GM21717 (cell line): ENCODE measurements at regions not wholly inside any gene's neighbourhood (a gene's known extent, or its start where the extent isn't known, plus 50 kb on each side); places are given as distances from the start of the nearest gene placed in this dataset.
"Not testable (repeated sequence)": the region's sequence is repeated elsewhere in the genome, so short reads cannot be mapped to it uniquely, and the experiment has no call there.

ENCODE experiments used
- ATAC-seq: cut with Tn5 transposase; IDR thresholded peaks from one replicate; pipeline ENCODE4 v1.9.1; 2021; ENCODE audit warnings: mild to moderate bottlenecking, moderate library complexity; ENCODE audit not compliant: unreplicated experiment

DNA sequence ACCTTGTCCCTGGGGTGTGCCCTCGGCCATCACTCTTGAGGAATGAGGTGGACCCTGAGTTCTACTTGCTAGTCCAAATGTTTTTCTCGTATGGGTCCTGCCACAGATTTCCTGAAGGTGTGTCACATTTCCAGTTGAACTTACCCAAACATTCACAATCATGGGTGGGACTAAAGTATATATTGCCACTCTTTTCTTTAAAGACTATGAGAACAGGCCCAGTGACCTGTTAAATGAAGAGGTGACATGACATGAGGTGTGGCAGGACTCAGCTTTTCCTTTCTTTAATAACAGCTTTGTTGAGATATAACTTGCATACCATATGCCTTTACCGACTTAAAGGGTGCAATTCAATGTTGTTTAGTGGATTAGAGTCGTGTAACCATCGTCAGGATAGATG, 177.2 kb upstream of the EXOC2 start:
- no peak for ATAC-seq

DNA sequence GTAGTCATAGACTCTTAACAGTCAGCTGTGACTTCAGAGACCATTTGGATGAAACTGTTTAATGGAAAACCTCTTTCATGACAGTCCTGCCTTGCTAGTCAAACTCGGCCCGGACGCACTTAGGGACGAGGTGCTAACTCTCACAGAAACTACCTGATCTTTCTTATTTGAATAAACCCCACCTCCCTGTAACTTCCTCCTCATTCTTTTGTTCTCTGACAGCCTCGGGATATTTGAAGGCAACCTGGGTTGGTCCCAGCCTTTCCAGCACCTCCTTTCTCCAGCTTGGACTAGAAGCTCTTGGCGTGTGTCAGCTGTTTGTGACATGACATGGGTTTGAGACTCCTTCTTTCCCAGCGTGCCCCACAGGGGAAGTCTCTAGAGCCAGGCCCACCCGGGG, 175.3 kb upstream of the EXOC2 start:
- ATAC-seq, result no peak

DNA sequence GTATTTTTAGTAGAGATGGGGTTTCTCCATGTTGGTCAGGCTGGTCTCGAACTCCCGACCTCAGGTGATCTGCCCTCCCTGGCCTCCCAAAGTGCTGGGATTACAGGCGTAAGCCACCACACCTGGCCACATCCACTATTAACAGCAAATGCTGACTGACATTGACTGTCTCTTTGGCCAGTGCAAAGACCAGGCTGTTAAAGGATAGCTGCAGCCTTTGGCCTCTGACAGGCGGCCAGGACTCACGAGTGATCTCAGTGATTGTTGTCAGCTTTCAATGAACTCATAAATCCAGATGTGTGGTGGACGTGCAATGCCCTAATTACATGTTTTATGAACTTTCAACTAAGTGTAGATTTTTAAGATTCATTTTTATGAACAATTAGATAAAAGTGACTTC, 174.4 kb upstream of the EXOC2 start:
- ATAC-seq, result no peak

DNA sequence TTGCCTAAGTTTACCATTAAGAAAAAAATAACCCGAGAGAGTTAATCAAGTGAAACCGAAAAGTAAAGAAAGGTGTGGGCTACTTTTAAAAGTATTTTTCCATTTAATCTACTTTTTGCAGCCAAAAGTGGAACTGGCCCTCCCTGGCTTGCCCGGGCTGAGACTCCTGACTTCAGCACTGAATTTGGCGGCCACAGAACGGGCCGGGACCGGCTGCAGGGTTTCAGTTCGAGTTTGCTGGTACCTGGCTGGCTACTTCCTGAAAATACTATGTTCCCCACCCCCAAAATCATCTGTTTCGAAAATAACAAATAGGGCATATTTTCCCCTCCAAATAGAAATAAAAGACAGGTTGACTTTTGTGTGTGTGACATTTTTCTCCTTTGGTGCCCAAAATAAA, 173.4 kb upstream of the EXOC2 start:
- no peak for ATAC-seq

DNA sequence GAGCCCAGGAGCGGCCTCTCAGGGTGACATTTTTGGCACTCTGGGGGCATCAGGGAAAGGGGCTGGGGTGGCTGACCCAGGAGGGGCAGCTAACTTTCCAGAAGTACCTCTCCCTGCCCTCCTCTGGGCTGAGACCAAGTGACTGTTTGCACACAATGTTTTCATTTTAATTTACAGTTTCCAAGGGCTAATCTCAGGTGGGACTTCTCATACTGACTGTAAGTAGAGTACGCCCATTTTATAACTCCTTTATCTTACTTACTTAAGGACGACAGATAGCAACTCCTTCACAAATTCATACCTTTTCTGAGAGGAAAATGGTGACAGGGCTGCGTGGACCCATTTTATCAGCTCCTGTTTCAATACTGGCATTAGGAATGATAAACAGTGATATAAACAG, 172.9 kb upstream of the EXOC2 start:
- no peak for ATAC-seq

DNA sequence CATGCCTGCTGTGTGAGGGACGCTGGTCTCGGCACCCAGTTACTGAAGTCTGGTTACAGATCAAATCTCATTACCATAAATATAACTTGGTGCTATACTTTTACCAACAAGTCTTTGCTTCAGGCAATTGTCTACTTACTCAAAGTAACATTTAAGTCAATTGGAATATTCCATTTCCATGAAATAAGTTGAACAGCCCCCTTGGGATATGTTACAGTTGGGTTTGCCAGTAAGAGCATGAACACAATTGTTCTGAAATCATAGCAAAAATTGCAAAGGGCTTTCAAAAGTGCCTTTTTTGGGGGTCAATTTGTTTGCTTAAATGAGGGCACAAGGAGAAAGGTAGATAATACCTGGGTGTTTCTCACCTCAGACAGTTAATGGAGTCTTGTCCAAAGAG, 170.9 kb upstream of the EXOC2 start:
- no peak for ATAC-seq

DNA sequence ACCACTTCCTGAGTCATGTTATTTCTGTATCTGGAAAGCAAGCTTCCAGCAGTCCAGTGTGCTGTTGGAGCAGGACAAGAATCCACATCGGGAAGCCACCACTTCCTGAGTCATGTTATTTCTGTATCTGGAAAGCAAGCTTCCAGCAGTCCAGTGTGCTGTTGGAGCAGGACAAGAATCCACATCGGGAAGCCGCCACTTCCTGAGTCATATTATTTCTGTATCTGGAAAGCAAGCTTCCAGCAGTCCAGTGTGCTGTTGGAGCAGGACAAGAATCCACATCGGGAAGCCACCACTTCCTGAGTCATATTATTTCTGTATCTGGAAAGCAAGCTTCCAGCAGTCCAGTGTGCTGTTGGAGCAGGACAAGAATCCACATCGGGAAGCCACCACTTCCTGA, 170.2 kb upstream of the EXOC2 start:
- ATAC-seq, result not testable (repeated sequence)

DNA sequence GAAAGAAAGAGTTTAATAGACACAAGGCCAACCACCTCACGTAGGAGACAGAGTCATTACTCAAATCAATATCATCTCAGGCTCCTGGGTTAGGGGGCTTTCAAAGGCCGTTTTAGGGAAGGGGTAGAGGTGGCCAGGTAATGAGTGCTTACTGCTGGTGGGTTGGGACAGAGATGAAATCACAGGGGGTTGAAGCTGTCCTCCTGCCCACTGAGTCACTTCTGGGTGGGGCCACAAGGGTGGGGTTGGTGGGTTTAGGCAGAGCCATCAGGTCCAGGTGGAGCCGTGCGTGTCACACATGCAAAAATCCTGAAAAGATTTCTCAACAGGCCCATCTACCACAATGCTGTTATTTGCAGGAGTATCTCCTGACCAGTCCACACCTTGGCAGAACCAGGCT, 167.0 kb upstream of the EXOC2 start:
- no peak for ATAC-seq

DNA sequence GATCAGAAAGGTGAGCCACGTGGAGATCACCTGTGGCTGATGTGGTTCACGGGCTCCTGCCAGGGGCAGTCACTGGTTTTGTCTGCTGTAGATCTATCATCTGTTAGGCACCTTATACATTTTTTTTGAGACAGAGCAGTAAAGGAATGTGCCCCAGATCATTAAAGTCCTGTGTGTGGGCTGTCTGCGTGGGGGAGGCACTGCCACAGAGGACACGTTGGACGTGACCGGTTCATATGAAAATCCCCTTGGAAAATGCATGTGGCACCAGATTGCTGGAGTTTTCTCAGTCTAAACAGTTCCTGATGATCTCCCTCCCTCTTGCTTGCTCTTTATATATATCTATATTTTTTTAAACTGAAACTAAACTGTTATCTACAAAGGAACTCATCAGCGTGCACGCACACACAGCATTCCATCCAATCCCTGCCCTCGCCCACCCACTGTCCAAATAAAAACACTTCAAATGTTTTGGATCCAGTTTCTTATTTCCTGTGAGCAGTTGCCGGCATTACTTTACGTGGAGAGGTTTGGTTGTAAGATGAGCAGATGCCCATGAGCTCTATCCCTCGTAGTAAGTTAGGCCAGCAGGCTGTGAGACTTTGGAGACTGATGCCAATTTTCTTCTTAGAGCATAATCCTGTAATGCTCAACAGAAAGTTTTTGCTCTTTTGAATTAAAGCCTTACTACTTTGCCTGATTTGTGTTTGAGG, 161.6 kb upstream of the EXOC2 start:
- no peak for ATAC-seq

DNA sequence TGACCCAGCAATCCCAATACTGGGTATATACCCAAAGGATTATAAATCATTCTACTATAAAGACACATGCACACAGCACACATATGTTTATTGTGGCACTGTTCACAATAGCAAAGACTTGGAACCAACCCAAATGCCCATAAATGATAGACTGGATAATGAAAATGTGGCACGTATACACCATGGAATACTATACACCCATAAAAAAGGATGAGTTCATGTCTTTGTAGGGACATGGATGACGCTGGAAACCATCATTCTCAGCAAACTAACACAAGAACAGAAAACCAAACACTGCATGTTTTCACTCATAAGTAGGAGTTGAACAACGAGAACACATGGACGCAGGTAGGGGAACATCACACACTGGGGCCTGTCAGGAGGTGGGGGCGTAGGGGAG, 159.3 kb upstream of the EXOC2 start:
- not testable (repeated sequence) for ATAC-seq

DNA sequence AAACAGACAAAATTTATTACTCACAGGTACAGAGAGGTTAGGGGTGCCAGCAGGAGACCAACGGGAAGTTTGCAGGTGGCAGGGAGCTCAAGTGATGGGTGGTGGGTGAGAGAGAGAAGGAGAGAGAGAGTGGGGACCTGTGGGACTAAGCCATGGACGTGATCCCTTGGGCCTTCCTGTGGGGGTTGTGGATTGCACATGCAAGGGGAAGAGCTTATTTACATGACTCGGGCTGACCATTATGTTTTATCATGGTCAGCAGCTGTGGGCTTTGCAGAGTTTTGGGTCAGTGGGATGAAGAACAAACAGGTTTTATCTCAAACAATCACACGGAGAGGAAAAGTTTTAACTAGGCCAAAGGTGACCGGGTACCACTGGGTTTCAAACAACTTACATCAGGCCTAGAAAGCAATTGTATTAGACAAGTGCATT, 156.2 kb upstream of the EXOC2 start:
- no peak for ATAC-seq

DNA sequence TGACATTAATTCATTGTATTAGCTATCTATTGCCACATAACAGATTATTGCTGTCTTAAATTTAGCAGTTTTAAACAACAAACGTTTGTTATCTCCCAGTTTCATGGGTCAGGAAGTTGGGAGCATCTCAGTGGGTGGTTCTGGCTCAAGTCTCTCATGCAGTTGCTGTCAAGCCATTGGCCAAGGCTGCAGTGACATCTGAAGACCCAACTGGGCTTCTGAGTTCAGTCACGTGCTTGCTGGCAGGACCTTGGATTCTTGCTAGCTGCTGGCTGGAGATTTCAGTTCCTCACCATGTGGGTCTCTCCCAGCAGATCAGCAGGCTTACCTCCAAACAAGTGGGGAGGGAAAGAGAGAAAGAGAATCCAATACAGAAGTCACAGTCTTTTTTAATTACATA, 152.6 kb upstream of the EXOC2 start:
- ATAC-seq, result no peak

DNA sequence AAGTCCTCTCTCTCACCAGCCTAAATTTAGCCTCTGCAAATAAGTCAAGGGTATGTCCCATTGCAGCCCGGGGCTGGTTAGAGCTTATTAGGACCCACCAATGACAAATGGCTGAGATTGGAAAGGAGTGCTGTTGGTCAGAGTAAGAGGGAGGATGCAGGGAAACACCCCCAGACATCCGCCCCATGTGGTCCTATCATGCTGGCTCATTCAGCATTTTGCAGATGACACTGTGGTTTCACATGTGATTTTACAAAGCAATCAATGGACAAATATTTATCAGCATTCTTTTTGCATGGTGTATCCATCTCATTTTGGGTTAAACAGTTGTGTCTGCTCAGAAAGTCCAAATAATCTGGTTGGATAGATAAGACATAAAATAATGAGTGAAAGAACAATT, 152.2 kb upstream of the EXOC2 start:
- ATAC-seq, result no peak

DNA sequence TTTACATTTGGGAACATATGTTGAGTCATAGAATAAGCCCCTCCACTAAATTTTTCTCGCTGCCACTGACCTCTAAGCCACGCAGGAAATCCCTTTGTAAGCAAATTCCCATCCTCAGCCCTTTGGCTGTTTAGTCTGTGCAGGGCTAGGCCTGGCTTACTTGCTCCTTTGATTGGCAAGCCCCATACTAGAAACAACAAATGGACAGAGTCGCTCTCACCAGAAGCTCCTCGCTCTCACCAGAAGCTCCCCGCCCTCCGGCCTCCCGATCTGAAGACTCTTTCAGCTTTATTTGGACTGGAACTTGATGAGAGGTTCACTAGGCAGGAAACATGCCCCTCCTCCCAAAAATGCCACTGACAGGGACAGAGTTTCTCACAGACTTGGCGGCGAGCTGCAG, 149.2 kb upstream of the EXOC2 start:
- ATAC-seq, result no peak

DNA sequence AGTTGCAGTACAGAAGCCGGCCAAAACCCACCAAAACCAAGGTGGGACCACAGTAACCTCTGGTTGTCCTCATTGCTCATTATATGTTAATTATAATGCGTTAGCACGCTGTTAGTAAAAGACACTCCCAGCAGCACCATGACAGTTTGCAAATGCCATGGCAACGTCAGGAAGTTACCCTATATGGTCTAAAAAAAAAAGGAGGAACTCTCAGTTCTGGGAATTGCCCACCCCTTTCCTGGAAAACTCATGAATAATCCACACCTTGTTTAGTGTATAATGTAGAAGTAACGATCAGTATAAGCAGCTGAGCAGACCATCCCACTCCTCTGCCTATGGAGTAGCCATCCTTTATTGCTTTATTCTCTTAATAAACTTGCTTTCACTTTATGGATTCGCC, 148.6 kb upstream of the EXOC2 start:
- ATAC-seq, result no peak

DNA sequence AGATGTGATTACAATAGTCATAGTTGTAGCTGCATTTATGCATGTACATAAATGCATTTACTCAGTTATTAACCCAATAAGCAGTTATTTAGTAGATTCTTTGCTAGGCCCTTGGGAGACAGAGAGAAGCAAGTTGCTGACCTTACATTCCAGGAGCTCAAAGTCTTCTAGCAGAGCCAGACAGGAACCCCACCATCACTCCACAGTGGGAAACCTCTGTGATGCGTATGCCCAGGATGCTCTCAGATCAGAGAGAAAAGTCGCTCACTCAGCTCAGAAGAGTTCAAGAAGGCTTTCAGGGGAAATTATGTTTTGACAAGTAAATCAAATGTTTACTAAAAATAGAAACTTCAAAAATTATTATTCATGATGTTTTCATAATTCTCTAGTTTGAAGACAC, 146.3 kb upstream of the EXOC2 start:
- ATAC-seq, result no peak

DNA sequence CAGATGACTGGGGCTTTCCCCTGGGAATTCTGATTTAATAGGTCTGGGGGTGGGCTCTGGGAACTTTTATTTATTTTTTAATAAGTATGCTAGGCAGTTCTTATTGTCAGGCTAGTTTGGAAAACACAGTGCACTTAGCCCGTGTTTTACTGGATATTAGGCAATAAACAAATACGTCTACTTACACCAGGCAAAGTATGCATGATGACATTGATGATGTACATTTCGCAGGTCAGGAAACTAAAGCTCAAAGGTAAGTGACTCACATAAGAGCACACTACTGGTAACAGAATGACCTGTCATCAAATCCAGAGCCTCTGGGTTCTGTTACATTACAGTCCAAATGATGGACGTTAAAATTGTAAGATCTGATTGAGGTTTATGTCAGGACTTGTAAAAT, 144.4 kb upstream of the EXOC2 start:
- no peak for ATAC-seq

DNA sequence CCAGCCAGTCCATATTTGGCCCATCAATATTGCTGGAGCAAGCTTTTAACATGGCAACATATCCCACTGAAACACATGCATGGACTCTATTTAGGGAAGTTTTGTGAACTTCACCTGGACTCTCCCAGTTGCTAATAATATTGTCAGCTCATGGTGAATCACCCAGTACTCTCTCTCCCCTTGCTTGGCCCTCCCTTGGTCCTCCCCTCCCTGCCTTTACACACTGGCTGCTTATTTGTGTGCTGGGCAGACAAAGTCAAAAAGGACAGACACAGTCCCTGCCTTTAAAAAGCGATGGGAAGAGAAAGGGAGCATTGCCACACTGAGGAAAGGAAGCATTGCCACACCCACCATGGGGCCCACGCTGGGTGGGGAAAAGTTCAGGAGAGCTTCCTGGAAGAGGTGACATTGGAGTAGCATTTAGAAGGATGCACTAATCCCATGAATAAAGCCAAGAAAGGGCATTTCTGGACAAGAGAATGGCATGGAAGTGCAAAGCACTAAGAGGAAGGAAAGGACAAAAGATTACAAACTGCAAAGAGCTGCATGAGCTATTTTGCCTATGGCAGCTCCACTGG, 143.4 kb upstream of the EXOC2 start:
- ATAC-seq, result no peak

DNA sequence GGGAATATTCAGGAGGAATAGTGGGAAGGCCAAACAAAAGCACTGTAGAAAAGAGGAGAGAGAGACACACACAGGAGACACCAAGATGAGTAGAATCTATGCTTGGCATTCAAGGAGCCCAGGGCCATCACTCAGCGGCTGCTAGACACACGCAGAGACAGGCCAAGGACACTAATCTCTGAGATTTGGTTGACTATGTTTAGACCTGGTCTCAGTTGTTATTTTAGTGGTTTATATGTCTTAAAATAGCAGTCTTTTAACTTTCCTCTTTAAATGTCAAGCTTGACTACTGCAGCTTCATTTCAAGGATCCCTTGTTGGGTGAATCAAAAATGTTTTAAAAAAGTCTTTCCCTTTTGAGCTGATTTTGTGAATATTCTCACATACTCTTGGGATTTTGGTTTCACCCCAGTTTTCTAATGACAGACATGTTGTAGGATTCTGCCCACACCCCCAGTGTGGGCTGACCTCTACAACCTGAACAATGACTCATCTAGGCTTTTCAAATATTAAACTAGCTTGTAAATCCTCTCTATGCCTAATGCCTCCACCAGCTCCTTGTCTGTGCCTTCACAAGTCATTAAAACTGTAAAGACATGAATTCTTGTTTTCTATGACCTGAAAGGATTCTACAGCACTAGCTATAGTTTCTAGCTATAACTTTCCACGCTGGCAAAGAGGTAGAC, 142.7 kb upstream of the EXOC2 start:
- ATAC-seq, result no peak

DNA sequence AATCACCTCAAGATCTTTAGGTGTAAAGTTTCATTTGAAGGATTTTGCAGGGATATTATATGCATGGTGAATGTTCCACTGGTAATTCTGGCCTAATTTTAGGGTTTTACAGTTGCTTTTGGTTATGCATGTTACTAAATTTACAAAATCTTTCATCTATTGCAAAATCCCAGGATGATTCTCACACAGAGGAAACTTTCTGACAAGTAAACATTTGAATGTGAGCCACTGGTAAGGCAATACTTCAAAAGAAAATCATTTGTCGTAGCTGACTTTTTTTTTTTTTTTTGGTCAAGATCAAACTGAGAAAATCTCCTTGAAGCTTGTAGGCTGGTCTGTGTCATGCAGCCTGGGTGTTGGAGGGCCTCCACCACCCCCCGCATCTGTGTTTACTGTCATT, 141.9 kb upstream of the EXOC2 start:
- no peak for ATAC-seq

DNA sequence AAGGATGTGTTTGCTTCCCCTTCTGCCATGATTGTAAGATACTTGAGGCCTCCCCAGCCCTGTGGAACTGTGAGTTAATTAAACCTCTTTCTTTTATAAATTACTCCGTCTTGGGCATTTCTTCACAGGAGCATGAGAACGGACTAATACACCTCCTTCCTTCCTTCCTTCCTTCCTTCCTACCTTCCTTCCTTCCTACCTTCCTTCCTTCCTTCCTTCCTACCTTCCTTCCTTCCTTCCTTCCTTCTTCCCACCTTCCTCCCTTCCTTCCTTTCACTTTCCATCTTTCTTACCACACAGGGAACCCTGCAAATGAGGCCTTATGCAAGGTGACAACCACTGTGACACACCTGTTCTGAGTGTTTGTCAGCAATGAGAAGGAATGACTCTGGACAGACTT, 141.3 kb upstream of the EXOC2 start:
- ATAC-seq, result no peak

DNA sequence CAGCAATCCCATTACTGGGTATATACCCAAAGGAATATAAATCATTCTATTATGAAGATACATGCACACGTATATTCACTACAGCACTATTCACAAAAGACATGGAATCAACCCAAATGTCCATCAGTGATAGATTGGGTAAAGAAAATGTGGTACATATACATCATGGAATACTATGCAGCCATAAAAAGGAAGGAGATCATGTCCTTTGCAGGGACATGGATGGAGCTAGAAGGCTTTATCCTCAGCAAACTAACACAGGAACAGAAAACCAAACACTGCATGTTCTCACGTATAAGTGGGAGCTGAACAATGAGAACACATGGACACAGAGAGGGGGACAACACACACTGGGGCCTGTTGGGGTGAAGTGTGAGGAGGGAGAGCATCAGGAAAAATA, 139.9 kb upstream of the EXOC2 start:
- not testable (repeated sequence) for ATAC-seq
